Upper lobe of left lung (tissue), 4 donors: ENCODE measurements at regions not wholly inside any gene's neighbourhood (a gene's known extent, or its start where the extent isn't known, plus 50 kb on each side); places are given as distances from the start of the nearest gene placed in this dataset.

ENCODE experiments used
- EP300 ChIP-seq, 4 donors: sonication (generic); formaldehyde crosslinking; IDR thresholded peaks; one replicate each; pipeline ENCODE4 v1.5.1; 2017; ENCODE audit warnings: antibody characterized with exemption in 4 of 4, control low read depth in 2 of 4
- POLR2A ChIP-seq, 4 donors: fragments of 450-650 bp; IDR thresholded peaks; one replicate each; pipeline ENCODE4 v1.5.1; 2016 to 2017; ENCODE audit warnings: antibody characterized with exemption in 4 of 4, mild to moderate bottlenecking in 2 of 4
- POLR2AphosphoS5 ChIP-seq, 2 donors: sonication (generic); formaldehyde crosslinking; IDR thresholded peaks; one replicate each; pipeline ENCODE4 v1.5.1; 2017; ENCODE audit warnings: antibody characterized with exemption in 2 of 2
- TF ChIP-seq, protein P1 (sequence below), 6 experiments: fragments of 450-650 bp in 4 of 6; fragments of 200-600 bp in 2 of 6; sonication (generic) in 2 of 6; IDR thresholded peaks; one replicate each; pipeline ENCODE4 v1.5.1; 2016 to 2019; ENCODE audit warnings: antibody characterized with exemption in 6 of 6

DNA sequence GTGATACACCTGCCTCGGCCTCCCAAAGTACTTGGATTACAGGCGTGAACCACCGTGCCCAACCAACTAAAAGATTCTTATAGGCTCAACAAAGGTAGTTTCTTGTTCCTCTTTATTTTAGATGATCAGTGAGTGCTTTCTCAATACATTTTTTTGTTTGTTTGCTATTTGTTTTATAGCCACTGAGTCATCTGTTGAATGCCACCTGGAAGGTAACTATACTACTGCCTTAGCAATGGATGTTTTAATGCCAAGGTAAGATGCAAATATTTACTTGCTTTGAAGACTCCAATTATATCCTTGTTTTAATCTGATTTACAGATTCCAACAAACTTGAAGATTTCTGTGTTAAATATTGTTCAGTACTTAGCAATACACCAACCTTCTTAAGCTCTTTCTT lies 2807.4 kb upstream of the PCDH20 start:
- TF ChIP-seq POLR2AphosphoS5 (IDR thresholded peaks at IDR 0.05) = no peak
- TF ChIP-seq POLR2A (IDR thresholded peaks at IDR 0.05) = no peak
- TF ChIP-seq, protein P1, sequence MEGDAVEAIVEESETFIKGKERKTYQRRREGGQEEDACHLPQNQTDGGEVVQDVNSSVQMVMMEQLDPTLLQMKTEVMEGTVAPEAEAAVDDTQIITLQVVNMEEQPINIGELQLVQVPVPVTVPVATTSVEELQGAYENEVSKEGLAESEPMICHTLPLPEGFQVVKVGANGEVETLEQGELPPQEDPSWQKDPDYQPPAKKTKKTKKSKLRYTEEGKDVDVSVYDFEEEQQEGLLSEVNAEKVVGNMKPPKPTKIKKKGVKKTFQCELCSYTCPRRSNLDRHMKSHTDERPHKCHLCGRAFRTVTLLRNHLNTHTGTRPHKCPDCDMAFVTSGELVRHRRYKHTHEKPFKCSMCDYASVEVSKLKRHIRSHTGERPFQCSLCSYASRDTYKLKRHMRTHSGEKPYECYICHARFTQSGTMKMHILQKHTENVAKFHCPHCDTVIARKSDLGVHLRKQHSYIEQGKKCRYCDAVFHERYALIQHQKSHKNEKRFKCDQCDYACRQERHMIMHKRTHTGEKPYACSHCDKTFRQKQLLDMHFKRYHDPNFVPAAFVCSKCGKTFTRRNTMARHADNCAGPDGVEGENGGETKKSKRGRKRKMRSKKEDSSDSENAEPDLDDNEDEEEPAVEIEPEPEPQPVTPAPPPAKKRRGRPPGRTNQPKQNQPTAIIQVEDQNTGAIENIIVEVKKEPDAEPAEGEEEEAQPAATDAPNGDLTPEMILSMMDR (IDR thresholded peaks at IDR 0.05) = no peak
- TF ChIP-seq EP300 (IDR thresholded peaks at IDR 0.05) = no peak
